Keratinocyte (primary cell): ENCODE measurements at regions not wholly inside any gene's neighbourhood (a gene's known extent, or its start where the extent isn't known, plus 50 kb on each side); places are given as distances from the start of the nearest gene placed in this dataset.

Source experiments
- CTCF ChIP-seq, 3 experiments: IDR thresholded peaks in 1 of 3; conservative IDR thresholded peaks in 1 of 3; optimal IDR thresholded peaks in 1 of 3; 2 replicates in 2 of 3; 3 replicates in 1 of 3; pipeline versions ENCODE3 to v1.5.1; 2011; ENCODE audit warnings: low read length in 3 of 3, mild to moderate bottlenecking in 3 of 3, moderate library complexity in 2 of 3, control low read depth in 1 of 3, inconsistent platforms in 1 of 3; ENCODE audit not compliant: insufficient read depth in 2 of 3; ENCODE audit errors: extremely low read depth in 1 of 3
- EZH2 ChIP-seq: IDR thresholded peaks from one replicate; pipeline ENCODE4 v1.6.1; 2012; ENCODE audit warnings: inconsistent platforms, mild to moderate bottlenecking, low read length, moderate library complexity

GRCh38 chr6:71153755-71154325, 134.8 kb upstream of the OGFRL1 start:
- TF ChIP-seq CTCF (optimal IDR thresholded peaks at IDR 0.05 in 1 of 3, IDR thresholded peaks at IDR 0.05 in 1 of 3, conservative IDR thresholded peaks at IDR 0.05 in 1 of 3; ENCODE audit: extremely low read depth in 1 of 3, insufficient read depth in 2 of 3, low read length in 3 of 3) (no peak), EZH2 (no peak)
